ENCODE measurements at regions not wholly inside any gene's neighbourhood (a gene's known extent, or its start where the extent isn't known, plus 50 kb on each side); places are given as distances from the start of the nearest gene placed in this dataset.

- DNase-seq = no peak
These were observed 98.1 kb upstream of the YPEL5 start for GRCh38 chr2:30048636-30049175.

GRCh38 chr2:30055548-30055947, 91.3 kb upstream of the YPEL5 start:
- DNase-seq = no peak

- no peak for DNase-seq
These were observed 86.2 kb upstream of the YPEL5 start for GRCh38 chr2:30060562-30060961.

- no peak for DNase-seq
These were observed 78.7 kb upstream of the YPEL5 start for GRCh38 chr2:30068067-30068466.

- peak; percentile 17 for DNase-seq
These were observed 74.5 kb upstream of the YPEL5 start for GRCh38 chr2:30072250-30072842.

GRCh38 chr2:30073523-30073922, 73.3 kb upstream of the YPEL5 start:
- no peak for DNase-seq

GRCh38 chr2:30074023-30074422, 72.8 kb upstream of the YPEL5 start:
- no peak for DNase-seq

GRCh38 chr2:30078521-30078920, 68.3 kb upstream of the YPEL5 start:
- DNase-seq = no peak

- no peak for DNase-seq
These were observed 61.9 kb upstream of the YPEL5 start for GRCh38 chr2:30084915-30085314.

GRCh38 chr2:30089171-30089570, 57.6 kb upstream of the YPEL5 start:
- no peak for DNase-seq

GRCh38 chr2:30095402-30095801, 51.4 kb upstream of the YPEL5 start:
- no peak for DNase-seq

- no peak for DNase-seq
These were observed 50.4 kb upstream of the YPEL5 start for GRCh38 chr2:30096451-30096850.
